Muscle of leg (tissue), 3 donors: ENCODE measurements at regions not wholly inside any gene's neighbourhood (a gene's known extent, or its start where the extent isn't known, plus 50 kb on each side); places are given as distances from the start of the nearest gene placed in this dataset.

Source experiments
- DNase-seq: peaks from one replicate; pipeline ENCODE4 v3.0.0; 2013
- H3K27ac ChIP-seq: one replicate; pipeline ENCODE4 v1.5.1; 2013; ENCODE audit warnings: mild to moderate bottlenecking, low read length, control low read depth
- H3K27me3 ChIP-seq: one replicate; pipeline ENCODE4 v1.6.1; 2013; ENCODE audit warnings: low read length; ENCODE audit not compliant: control insufficient read depth, insufficient read depth
- H3K36me3 ChIP-seq: one replicate; pipeline ENCODE4 v1.6.1; 2013; ENCODE audit warnings: low read length; ENCODE audit not compliant: control insufficient read depth, insufficient read depth
- H3K4me1 ChIP-seq: one replicate; pipeline ENCODE4 v1.6.1; 2013; ENCODE audit warnings: low read length; ENCODE audit not compliant: control insufficient read depth, insufficient read depth
- H3K4me3 ChIP-seq: one replicate; pipeline ENCODE4 v1.5.1; 2013; ENCODE audit warnings: low read length, control low read depth
- H3K9me3 ChIP-seq: replicated peaks from 2 replicates; pipeline ENCODE4 v1.6.1; 2013; ENCODE audit warnings: low read depth, low read length; ENCODE audit not compliant: control insufficient read depth
- WGBS: methylation state at CpG from one replicate; pipeline ENCODE4 v1.1.5; 2013; ENCODE audit warnings: missing lambda C conversion rate; ENCODE audit not compliant: insufficient coverage; 5-methylcytosine and 5-hydroxymethylcytosine counted together

GRCh38 chr3:74511078-74511477, 103.4 kb downstream of the CNTN3 start:
- Histone ChIP-seq H3K27ac (no peak overlapping the region), H3K36me3 (no peaks in the 10 kb centered on the region), H3K9me3 (no peaks in the 10 kb centered on the region), H3K4me1 (no peaks in the 10 kb centered on the region), H3K27me3 (no peaks in the 10 kb centered on the region), H3K4me3 (no peak overlapping the region)
- no peak for DNase-seq

GRCh38 chr3:74510261-74510818, 104.1 kb downstream of the CNTN3 start:
- H3K4me3 ChIP-seq, result no peak overlapping the region
- WGBS, result no CpG with 5 or more reads among the region's 5 CpGs
- H3K9me3 ChIP-seq, result no peaks in the 10 kb centered on the region
- no peaks in the 10 kb centered on the region for H3K27me3 ChIP-seq
- no peak for DNase-seq
- H3K4me1 ChIP-seq, result no peaks in the 10 kb centered on the region
- H3K36me3 ChIP-seq, result no peaks in the 10 kb centered on the region
- H3K27ac ChIP-seq, result no peak overlapping the region

GRCh38 chr3:74507691-74508090, 106.8 kb downstream of the CNTN3 start:
- H3K4me1 ChIP-seq, result no peaks in the 10 kb centered on the region
- H3K27ac ChIP-seq, result no peak overlapping the region
- DNase-seq, result no peak
- no peaks in the 10 kb centered on the region for H3K36me3 ChIP-seq
- H3K4me3 ChIP-seq, result no peak overlapping the region
- no peaks in the 10 kb centered on the region for H3K27me3 ChIP-seq
- no peaks in the 10 kb centered on the region for H3K9me3 ChIP-seq
- whole genome bisulfite sequencing, result 100% methylated on average over 1 of the region's 6 CpGs

- no peaks in the 10 kb centered on the region for H3K36me3 ChIP-seq
- no peak for DNase-seq
- no peak overlapping the region for H3K4me3 ChIP-seq
- H3K4me1 ChIP-seq, result no peaks in the 10 kb centered on the region
- H3K27me3 ChIP-seq, result no peaks in the 10 kb centered on the region
- no peak overlapping the region for H3K27ac ChIP-seq
- no peaks in the 10 kb centered on the region for H3K9me3 ChIP-seq
- no CpG with 5 or more reads among the region's 1 CpG for WGBS
Observed at GRCh38 chr3:74506246-74506645, 108.2 kb downstream of the CNTN3 start.

- no peaks in the 10 kb centered on the region for H3K36me3 ChIP-seq
- no peak overlapping the region for H3K27ac ChIP-seq
- 54% methylated on average over 3 of the region's 6 CpGs for WGBS
- H3K4me1 ChIP-seq, result no peaks in the 10 kb centered on the region
- no peaks in the 10 kb centered on the region for H3K27me3 ChIP-seq
- H3K4me3 ChIP-seq, result no peak overlapping the region
- DNase-seq, result no peak
- no peaks in the 10 kb centered on the region for H3K9me3 ChIP-seq
Observed at GRCh38 chr3:74501007-74501406, 113.5 kb downstream of the CNTN3 start.

GRCh38 chr3:74500257-74500656, 114.2 kb downstream of the CNTN3 start:
- DNase-seq, result no peak
- no peak overlapping the region for H3K27ac ChIP-seq
- H3K4me3 ChIP-seq, result no peak overlapping the region
- H3K27me3 ChIP-seq, result no peaks in the 10 kb centered on the region
- no peaks in the 10 kb centered on the region for H3K36me3 ChIP-seq
- WGBS, result no CpG with 5 or more reads among the region's 5 CpGs
- H3K4me1 ChIP-seq, result no peaks in the 10 kb centered on the region
- no peaks in the 10 kb centered on the region for H3K9me3 ChIP-seq

- Histone ChIP-seq H3K36me3 (no peaks in the 10 kb centered on the region), H3K4me3 (no peak overlapping the region), H3K27me3 (no peaks in the 10 kb centered on the region), H3K9me3 (no peaks in the 10 kb centered on the region), H3K4me1 (no peaks in the 10 kb centered on the region), H3K27ac (no peak overlapping the region)
- WGBS, result no CpG with 5 or more reads among the region's 1 CpG
- DNase-seq, result no peak
Observed at GRCh38 chr3:74491874-74492273, 122.6 kb downstream of the CNTN3 start.

- Histone ChIP-seq H3K27ac (no peak overlapping the region), H3K27me3 (no peaks in the 10 kb centered on the region), H3K4me3 (no peak overlapping the region), H3K36me3 (no peaks in the 10 kb centered on the region), H3K4me1 (no peaks in the 10 kb centered on the region), H3K9me3 (no peaks in the 10 kb centered on the region)
- no peak for DNase-seq
- 100% methylated on average over 1 of the region's 3 CpGs for WGBS
Observed at GRCh38 chr3:74489050-74489792, 125.2 kb downstream of the CNTN3 start.

GRCh38 chr3:74479915-74480314, 134.5 kb downstream of the CNTN3 start:
- H3K36me3 ChIP-seq, result no peaks in the 10 kb centered on the region

GRCh38 chr3:74470313-74470712, 144.1 kb downstream of the CNTN3 start:
- Histone ChIP-seq H3K4me1 (peaks cover 3% of the 10 kb centered on the region), H3K27ac (no peak overlapping the region), H3K4me3 (no peak overlapping the region), H3K36me3 (no peaks in the 10 kb centered on the region), H3K9me3 (no peaks in the 10 kb centered on the region), H3K27me3 (no peaks in the 10 kb centered on the region)
- no CpG with 5 or more reads among the region's 4 CpGs for WGBS
- DNase-seq, result no peak

More at GRCh38 chr3:74479915-74480314, 134.5 kb downstream of the CNTN3 start:
- H3K4me3 ChIP-seq, result no peak overlapping the region
- DNase-seq, result no peak
- H3K4me1 ChIP-seq, result no peaks in the 10 kb centered on the region
- no peaks in the 10 kb centered on the region for H3K27me3 ChIP-seq
- no peak overlapping the region for H3K27ac ChIP-seq
- H3K9me3 ChIP-seq, result no peaks in the 10 kb centered on the region

GRCh38 chr3:74469713-74470112, 144.7 kb downstream of the CNTN3 start:
- WGBS, result no CpG with 5 or more reads among the region's 8 CpGs
- Histone ChIP-seq H3K9me3 (no peaks in the 10 kb centered on the region), H3K27me3 (no peaks in the 10 kb centered on the region), H3K4me1 (peaks cover 3% of the 10 kb centered on the region), H3K4me3 (no peak overlapping the region), H3K36me3 (no peaks in the 10 kb centered on the region), H3K27ac (no peak overlapping the region)
- DNase-seq, result no peak
